DOHH2 (cell line): ENCODE measurements at regions not wholly inside any gene's neighbourhood (a gene's known extent, or its start where the extent isn't known, plus 50 kb on each side); places are given as distances from the start of the nearest gene placed in this dataset.

Source experiments
- CTCF ChIP-seq: fragments of 200-600 bp; sonication (generic); IDR thresholded peaks from one replicate; pipeline ENCODE4 v1.5.1; 2014; ENCODE audit warnings: antibody characterized with exemption, mild to moderate bottlenecking, low read depth, low read length; ENCODE audit not compliant: poor library complexity, severe bottlenecking
- EZH2phosphoT487 ChIP-seq: fragments of 200-600 bp; sonication (generic); IDR thresholded peaks from 2 replicates; pipeline ENCODE4 v1.6.1; 2017; ENCODE audit warnings: borderline replicate concordance, mild to moderate bottlenecking, antibody characterized with exemption, low read length, moderate library complexity, mixed read lengths

- TF ChIP-seq CTCF (no peak), EZH2phosphoT487 (no peak)
Observed at GRCh38 chr3:77887611-77888010, 847.7 kb downstream of the ROBO2 start.
